ENCODE measurements at regions not wholly inside any gene's neighbourhood (a gene's known extent, or its start where the extent isn't known, plus 50 kb on each side); places are given as distances from the start of the nearest gene placed in this dataset.

DNA sequence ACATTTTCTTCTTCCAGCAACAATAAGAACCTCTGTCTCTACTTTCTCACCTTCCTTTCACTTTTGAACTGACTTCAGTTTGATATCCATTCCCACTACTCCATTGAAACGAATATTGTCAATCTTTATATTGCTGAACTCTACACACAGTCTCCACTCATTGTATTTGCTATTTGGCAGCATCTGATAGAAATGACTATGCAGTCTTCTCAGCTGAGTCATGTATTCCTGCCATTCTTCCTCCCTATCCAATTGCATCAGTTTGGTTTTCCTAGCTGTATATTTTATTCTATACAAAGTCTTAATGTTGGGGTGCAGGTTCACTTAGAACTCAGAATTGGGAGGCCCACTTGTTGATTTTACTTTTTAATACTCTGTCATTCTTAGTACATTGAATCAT, 107.5 kb upstream of the CPNE8 start:
- Mint-ChIP-seq H3K27me3 (no peaks in the 10 kb centered on the region), H3K4me1 (no peaks in the 10 kb centered on the region), H3K9me3 (ENCODE audit: insufficient read depth) (no peaks in the 10 kb centered on the region), H3K27ac (no peak overlapping the region), H3K4me3 (no peak overlapping the region)
- WGBS (ENCODE audit: insufficient coverage) = no CpG with 5 or more reads among the region's 1 CpG
- POLR2A ChIA-PET = no interaction called here
- Histone ChIP-seq H2AFZ (ENCODE audit: insufficient read depth, low read depth, low read length, poor library complexity, severe bottlenecking) (no peak overlapping the region), H3K36me3 (replicated peaks in 1 of 2; ENCODE audit: control extremely low read depth in 1 of 2, control insufficient read depth in 1 of 2, extremely low read depth in 1 of 2, insufficient read depth in 2 of 2, low read length in 1 of 2) (no peaks in the 10 kb centered on the region), H3K4me1 (ENCODE audit: control insufficient read depth in 2 of 2, insufficient read depth in 2 of 2, low read length in 2 of 2) (no peaks in the 10 kb centered on the region), H4K20me1 (ENCODE audit: control insufficient read depth, insufficient read depth, low read length, poor library complexity, severe bottlenecking) (no peaks in the 10 kb centered on the region), H3K9ac (ENCODE audit: low read length) (no peak overlapping the region), H3K4me2 (replicated peaks; ENCODE audit: low read depth, low read length, poor library complexity, severe bottlenecking) (no peak overlapping the region), H3K27me3 (replicated peaks in 1 of 4; ENCODE audit: control extremely low read depth in 1 of 4, control insufficient read depth in 3 of 4, insufficient read depth in 4 of 4, low read length in 3 of 4) (no peaks in the 10 kb centered on the region), H3K27ac (ENCODE audit: low read length in 2 of 2) (no peak overlapping the region), H3K4me3 (ENCODE audit: control extremely low read depth in 1 of 5, extremely low read depth in 1 of 5, insufficient read depth in 1 of 5, low read depth in 2 of 5, low read length in 4 of 5) (no peak overlapping the region), H3K79me2 (ENCODE audit: control insufficient read depth, insufficient read depth, low read length) (no peaks in the 10 kb centered on the region), H3K9me3 (ENCODE audit: control extremely low read depth in 1 of 3, control insufficient read depth in 2 of 3, insufficient read depth in 1 of 3, low read length in 2 of 3) (no peaks in the 10 kb centered on the region)
- TF ChIP-seq EZH2 (IDR thresholded peaks at IDR 0.05; ENCODE audit: borderline replicate concordance, insufficient read depth, low read depth, low read length, poor library complexity, severe bottlenecking) (no peak), CTCF (IDR thresholded peaks at IDR 0.05) (no peak)
- DNase-seq (no peak), ATAC-seq (ENCODE audit: low read depth) (no peak)
- intact Hi-C loops (cut with micrococcal nuclease) = no loop called here
- CTCF ChIA-PET = no interaction called here

DNA sequence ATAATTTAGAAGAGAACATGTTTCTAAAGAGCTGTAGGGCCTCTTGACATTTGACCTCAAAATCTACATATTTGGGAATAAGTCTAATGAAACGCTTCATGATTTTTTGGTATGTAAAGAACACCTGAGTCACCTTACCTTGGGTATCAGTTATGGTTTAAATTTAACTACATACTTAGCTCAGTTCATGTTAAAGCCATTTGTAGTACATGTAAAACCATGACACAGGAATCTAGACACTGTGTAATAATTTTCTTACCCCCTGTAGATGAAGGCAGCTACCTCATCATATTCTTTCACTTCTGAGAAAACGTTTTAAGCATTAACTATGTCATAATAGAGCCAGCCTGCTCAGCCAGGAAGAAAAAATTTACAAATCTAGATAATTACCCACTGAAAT, 105.8 kb upstream of the CPNE8 start:
- H3K4me1 Mint-ChIP-seq = no peaks in the 10 kb centered on the region
- Histone ChIP-seq H3K27me3 (replicated peaks in 1 of 4; ENCODE audit: control extremely low read depth in 1 of 4, control insufficient read depth in 3 of 4, insufficient read depth in 4 of 4, low read length in 3 of 4) (no peaks in the 10 kb centered on the region), H3K4me2 (replicated peaks; ENCODE audit: low read depth, low read length, poor library complexity, severe bottlenecking) (no peak overlapping the region), H3K4me3 (ENCODE audit: control extremely low read depth in 1 of 5, extremely low read depth in 1 of 5, insufficient read depth in 1 of 5, low read depth in 2 of 5, low read length in 4 of 5) (no peak overlapping the region), H3K9me3 (ENCODE audit: control extremely low read depth in 1 of 3, control insufficient read depth in 2 of 3, insufficient read depth in 1 of 3, low read length in 2 of 3) (no peaks in the 10 kb centered on the region), H3K27ac (ENCODE audit: low read length in 2 of 2) (no peak overlapping the region), H3K9ac (ENCODE audit: low read length) (no peak overlapping the region), H3K36me3 (replicated peaks in 1 of 2; ENCODE audit: control extremely low read depth in 1 of 2, control insufficient read depth in 1 of 2, extremely low read depth in 1 of 2, insufficient read depth in 2 of 2, low read length in 1 of 2) (no peaks in the 10 kb centered on the region), H3K79me2 (ENCODE audit: control insufficient read depth, insufficient read depth, low read length) (no peaks in the 10 kb centered on the region), H2AFZ (ENCODE audit: insufficient read depth, low read depth, low read length, poor library complexity, severe bottlenecking) (no peak overlapping the region), H4K20me1 (ENCODE audit: control insufficient read depth, insufficient read depth, low read length, poor library complexity, severe bottlenecking) (no peaks in the 10 kb centered on the region), H3K4me1 (ENCODE audit: control insufficient read depth in 2 of 2, insufficient read depth in 2 of 2, low read length in 2 of 2) (no peaks in the 10 kb centered on the region)
- no peaks in the 10 kb centered on the region for H3K27me3 Mint-ChIP-seq
- POLR2A ChIA-PET = no interaction called here
- intact Hi-C loops (cut with micrococcal nuclease) = no loop called here
- whole genome bisulfite sequencing (ENCODE audit: insufficient coverage) = no CpG with 5 or more reads among the region's 2 CpGs
- CTCF ChIA-PET = no interaction called here
- H3K4me3 Mint-ChIP-seq = no peak overlapping the region
- no peak for ATAC-seq (ENCODE audit: low read depth)
- TF ChIP-seq EZH2 (IDR thresholded peaks at IDR 0.05; ENCODE audit: borderline replicate concordance, insufficient read depth, low read depth, low read length, poor library complexity, severe bottlenecking) = no peak
- TF ChIP-seq CTCF (IDR thresholded peaks at IDR 0.05) = no peak
- DNase-seq = no peak
- H3K9me3 Mint-ChIP-seq (ENCODE audit: insufficient read depth) = peaks cover 3% of the 10 kb centered on the region
- no peak overlapping the region for H3K27ac Mint-ChIP-seq
